Activated effector memory CD4-positive, alpha-beta T cell treated with Interleukin-2 at 50 U/mL for 16 hours (primary cell): ENCODE measurements at regions not wholly inside any gene's neighbourhood (a gene's known extent, or its start where the extent isn't known, plus 50 kb on each side); places are given as distances from the start of the nearest gene placed in this dataset.
"Not testable (repeated sequence)": the region's sequence is repeated elsewhere in the genome, so short reads cannot be mapped to it uniquely, and the experiment has no call there.

Experiments used
- DNase-seq: peaks from one replicate; pipeline ENCODE4 v3.0.0-alpha.2; 2020

GRCh38 chr4:189494407-189494806 lies 446.3 kb upstream of the FRG1 start:
- DNase-seq: no peak

- DNase-seq: no peak
These were observed 443.2 kb upstream of the FRG1 start for GRCh38 chr4:189497516-189497915.

DNA sequence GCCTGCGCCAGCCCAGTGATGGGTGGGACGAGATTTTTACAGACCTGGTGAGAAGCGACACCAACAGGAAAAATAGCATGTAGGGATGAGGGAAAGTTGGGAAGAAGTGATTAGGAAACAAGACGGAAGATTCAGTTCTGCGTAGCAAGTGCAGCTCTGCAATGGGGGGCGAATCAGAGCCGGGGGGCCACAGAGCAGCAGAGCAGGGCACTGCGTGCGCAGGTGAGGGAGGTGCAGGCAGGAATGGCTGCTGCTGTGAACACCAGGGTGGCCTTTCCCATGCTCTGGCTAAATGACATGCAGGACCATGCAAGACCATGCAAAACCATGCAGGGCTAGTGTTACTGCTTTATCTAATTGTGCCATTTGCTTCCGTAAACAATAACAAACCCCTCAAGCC lies 442.7 kb upstream of the FRG1 start:
- no peak for DNase-seq

DNA sequence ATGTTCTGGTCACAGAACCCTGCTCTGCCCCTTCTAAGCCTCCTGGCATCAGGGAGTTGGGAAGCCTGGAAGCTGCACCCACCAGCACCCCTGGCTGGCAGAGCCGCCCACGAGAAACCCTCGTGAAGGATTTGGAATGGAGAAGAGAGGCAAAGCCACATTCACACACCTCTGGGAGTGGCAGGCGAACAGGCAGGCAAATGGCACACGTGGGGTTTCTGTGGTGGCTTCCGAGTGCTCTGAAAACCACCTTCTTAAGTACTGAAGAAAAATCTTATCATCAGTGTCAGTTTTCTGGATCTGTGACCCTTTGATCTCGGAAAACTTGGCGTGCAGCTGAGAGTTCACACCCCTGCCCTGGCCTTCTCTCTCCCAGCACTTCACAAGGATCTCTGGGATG lies 442.2 kb upstream of the FRG1 start:
- DNase-seq: no peak

- no peak for DNase-seq
These were observed 441.0 kb upstream of the FRG1 start for GRCh38 chr4:189499696-189500095.

- DNase-seq: no peak
These were observed 439.7 kb upstream of the FRG1 start for GRCh38 chr4:189500970-189501369.

DNA sequence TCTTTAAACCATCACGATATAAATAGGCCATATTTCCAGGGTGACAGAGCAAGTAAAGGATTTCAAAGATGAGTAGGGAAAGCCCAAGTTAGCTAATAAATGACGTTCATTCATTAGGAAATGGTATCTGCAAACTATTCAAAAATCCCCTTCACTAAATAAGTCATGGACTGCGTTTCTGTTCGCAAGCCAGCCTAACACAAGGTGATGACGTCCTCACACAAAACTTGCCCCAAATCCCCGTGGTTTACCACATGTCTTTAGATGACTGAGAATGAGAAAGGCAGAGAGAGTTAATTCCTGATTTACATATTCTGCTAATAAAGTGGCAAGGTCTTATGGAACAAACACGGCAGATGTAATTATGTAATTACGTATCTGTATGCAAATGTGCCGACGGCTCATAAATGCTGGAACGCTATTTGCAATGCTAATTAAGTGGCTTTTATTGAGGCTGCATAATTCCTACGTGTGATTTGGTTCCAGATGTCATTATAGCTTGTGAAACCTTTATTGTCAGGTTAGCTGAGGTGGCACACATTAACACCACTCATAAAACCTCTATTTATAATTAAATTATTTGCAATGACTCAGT lies 437.7 kb upstream of the FRG1 start:
- DNase-seq: no peak

GRCh38 chr4:189504220-189504619 lies 436.5 kb upstream of the FRG1 start:
- DNase-seq: no peak

- no peak for DNase-seq
These were observed 435.3 kb upstream of the FRG1 start for GRCh38 chr4:189505380-189505779.

GRCh38 chr4:189506080-189506479 lies 434.6 kb upstream of the FRG1 start:
- no peak for DNase-seq

- no peak for DNase-seq
These were observed 433.6 kb upstream of the FRG1 start for GRCh38 chr4:189507060-189507459.

DNA sequence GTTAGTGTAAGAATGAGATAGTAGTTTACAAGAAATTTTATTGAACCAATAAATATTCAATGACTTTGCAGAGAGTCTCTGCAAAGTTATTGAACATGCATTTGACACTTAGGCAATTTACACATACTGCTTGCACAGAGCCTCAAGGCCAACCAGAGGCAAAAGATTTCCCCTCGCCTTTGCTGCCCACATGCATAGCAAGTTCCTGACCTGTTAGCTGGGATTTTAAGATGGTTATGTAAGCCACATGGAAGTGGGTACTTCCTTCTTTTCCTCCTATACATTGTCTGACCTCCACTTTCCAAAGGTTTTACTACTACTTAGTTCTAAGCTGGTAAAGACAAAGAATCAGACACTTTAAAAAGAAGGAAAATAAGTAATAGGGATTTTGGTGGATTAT lies 430.1 kb upstream of the FRG1 start:
- DNase-seq: no peak

DNA sequence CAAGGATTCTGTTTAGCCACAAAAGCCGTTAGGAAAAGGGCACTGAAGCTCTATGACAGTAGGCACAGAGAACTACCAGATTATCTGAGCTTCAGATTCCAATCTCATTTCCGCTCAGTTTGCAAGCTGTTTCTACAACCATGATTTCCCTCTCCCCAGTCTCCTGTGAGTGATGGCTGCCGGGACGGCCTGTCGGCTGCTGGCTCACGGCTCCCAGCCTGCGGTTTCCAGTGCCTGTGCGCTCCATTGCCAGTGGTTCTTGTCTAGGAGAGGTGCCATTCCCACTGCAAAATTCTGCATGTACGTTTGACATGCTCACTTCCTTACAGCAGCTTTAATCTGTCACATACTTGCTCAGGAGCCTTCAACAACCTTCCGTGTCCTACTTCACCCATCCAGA lies 429.1 kb upstream of the FRG1 start:
- DNase-seq: no peak

GRCh38 chr4:189513421-189513820 lies 427.3 kb upstream of the FRG1 start:
- DNase-seq: no peak

- DNase-seq: no peak
These were observed 426.5 kb upstream of the FRG1 start for GRCh38 chr4:189514209-189514608.

- no peak for DNase-seq
These were observed 423.8 kb upstream of the FRG1 start for GRCh38 chr4:189516902-189517301.

DNA sequence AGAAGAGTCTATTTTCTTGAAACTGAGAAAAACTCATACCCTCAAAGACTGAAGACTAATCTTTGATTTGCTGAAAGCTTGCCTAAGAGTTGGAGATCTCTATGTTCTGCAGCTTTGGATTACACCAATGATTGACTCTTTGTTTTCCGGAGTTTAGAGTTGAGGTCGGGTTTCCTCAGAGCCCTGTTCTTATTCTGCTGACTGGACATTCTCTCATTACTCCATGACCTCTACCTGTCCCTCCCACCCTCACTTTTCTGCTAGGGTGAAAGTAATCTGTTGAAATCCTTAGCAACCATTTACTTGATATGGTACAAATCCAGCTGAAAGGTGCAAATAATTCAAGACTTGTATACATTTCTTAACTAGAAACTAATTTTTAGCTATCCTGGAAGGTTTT lies 421.5 kb upstream of the FRG1 start:
- DNase-seq: no peak

DNA sequence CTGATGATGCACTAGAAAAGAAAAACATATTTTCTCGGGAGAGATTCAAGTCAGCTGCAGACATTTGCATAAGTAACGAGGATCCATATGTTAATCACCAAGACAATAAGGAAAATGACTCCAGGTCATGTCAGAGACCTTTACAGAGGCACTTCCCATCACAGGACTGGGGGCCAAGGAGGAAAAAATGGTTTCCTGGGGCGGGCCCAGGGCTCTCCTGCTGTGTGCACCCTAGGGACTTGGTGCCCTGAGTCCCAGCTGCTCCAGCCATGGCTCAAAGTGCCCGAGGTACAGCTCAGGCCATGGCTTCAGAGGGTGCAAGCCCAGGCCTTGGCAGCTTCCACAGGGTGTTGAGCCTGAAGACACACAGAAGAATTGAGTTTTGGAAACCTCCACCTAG lies 415.4 kb upstream of the FRG1 start:
- DNase-seq: no peak

DNA sequence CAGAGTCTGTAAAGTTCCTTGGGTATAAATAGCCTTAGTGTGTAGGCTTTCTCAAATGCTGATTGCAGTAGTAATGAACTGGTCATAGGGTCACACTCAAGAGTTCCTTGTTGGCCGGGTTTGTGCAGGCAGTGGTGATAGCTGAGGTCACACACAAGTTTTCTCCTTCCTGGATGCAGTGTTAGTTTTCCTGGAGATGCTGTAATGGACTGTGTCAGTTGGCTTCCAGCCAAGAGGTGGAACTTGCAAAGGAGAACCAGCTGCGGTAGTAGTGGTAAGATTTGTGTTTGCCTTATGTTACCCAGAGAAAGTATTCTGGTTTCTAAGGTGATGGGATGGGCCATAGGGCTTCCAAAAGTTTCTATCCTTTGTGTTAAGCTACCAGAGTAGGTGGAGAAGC lies 409.8 kb upstream of the FRG1 start:
- no peak for DNase-seq

- no peak for DNase-seq
These were observed 407.1 kb upstream of the FRG1 start for GRCh38 chr4:189533603-189534002.

GRCh38 chr4:189547559-189547958 lies 393.1 kb upstream of the FRG1 start:
- DNase-seq: no peak

DNA sequence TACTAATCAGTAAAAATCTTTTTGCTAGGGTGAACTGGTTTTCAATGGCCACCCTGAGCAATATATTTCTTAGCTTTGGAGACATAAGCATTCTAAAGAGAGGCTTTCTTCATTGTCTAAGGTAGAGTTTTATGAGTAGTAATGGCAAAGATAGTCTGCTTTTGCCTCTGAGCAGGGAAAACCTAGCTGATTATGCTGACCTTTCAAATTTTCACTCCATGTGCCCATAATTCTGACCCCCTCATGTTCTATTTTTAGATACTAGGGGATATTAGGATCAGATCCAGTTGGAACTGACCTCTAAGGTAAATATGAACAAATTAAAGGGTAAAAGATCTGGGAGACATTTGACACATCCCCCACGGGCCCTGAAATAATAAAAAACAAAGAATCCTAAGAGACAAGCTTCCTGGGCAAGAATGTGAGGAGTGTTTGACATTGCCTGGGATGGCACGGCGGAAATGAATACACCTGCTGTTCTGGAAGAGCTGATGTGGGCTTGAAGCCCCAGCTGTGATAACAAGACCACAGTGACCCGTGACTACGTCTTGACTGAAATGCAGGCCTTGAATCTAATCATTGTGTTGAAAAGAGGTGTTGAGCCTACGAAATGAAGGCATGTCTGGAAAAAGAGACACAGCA lies 392.1 kb upstream of the FRG1 start:
- no peak for DNase-seq

GRCh38 chr4:189551931-189552670 lies 388.6 kb upstream of the FRG1 start:
- not testable (repeated sequence) for DNase-seq

DNA sequence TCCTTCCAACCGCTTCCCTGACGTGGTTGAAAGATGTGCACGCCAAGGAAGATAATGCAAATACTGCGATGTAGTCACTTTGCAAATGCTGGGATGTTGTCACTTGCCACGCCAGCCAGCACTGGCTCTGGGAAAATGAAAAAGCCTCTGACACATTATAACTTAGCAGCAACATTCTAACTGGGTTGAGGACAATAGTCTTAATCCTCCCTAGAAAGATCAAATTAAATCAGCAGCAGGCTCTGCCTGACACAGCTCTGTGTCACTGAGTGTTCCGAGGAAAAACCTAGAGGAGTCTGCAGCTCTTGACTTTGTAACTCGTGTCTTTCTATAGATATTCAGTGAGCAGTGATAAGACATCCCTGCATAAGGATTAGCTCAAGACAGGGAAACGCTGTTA lies 380.1 kb upstream of the FRG1 start:
- DNase-seq: not testable (repeated sequence)

DNA sequence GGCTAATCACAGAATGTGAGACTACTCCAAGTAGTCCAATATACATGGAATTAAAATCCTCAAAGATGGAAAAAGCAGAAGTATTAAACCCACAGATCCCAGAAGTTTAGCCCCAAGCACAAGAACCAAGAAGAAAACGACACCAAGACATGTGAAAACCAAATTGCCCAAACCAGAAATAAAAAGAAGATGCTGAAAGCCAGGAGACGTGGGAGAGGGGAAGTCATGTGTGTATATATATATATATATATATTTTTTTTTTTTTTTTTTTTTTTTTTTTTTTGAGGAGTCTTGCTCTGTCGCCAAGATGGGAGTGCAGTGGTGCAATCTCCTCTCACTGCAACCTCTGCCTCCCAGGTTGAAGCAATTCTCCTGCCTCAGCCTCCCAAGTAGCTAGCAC lies 376.9 kb upstream of the FRG1 start:
- not testable (repeated sequence) for DNase-seq
